ENCODE measurements at regions not wholly inside any gene's neighbourhood (a gene's known extent, or its start where the extent isn't known, plus 50 kb on each side); places are given as distances from the start of the nearest gene placed in this dataset.

GRCh38 chr4:134308910-134309309 is 107.3 kb upstream of the PABPC4L start:
- H3K27ac ChIP-seq, result no peak overlapping the region
- H3K27me3 ChIP-seq, result no peaks in the 10 kb centered on the region
- no peaks in the 10 kb centered on the region for H3K36me3 ChIP-seq
- no peaks in the 10 kb centered on the region for H3K9me3 ChIP-seq
- no peak overlapping the region for H3K4me3 ChIP-seq
- TF ChIP-seq CTCF (IDR thresholded peaks at IDR 0.05) (no peak), POLR2A (IDR thresholded peaks at IDR 0.05) (no peak), EP300 (IDR thresholded peaks at IDR 0.05) (no peak), POLR2AphosphoS5 (IDR thresholded peaks at IDR 0.05) (no peak)
- no peaks in the 10 kb centered on the region for H3K4me1 ChIP-seq
- no peak for ATAC-seq

GRCh38 chr4:134298313-134298712 is 96.7 kb upstream of the PABPC4L start:
- H3K27me3 ChIP-seq, result no peaks in the 10 kb centered on the region
- no peak overlapping the region for H3K4me3 ChIP-seq
- peaks cover 0 to 5% (median 0%) of the 10 kb centered on the region in 3 donors for H3K9me3 ChIP-seq
- no peaks in the 10 kb centered on the region for H3K4me1 ChIP-seq
- no peak for ATAC-seq
- TF ChIP-seq CTCF (IDR thresholded peaks at IDR 0.05) (no peak), POLR2A (IDR thresholded peaks at IDR 0.05) (no peak), POLR2AphosphoS5 (IDR thresholded peaks at IDR 0.05) (no peak), EP300 (IDR thresholded peaks at IDR 0.05) (no peak)
- H3K36me3 ChIP-seq, result no peaks in the 10 kb centered on the region
- no peak overlapping the region for H3K27ac ChIP-seq

GRCh38 chr4:134297765-134298164 is 96.2 kb upstream of the PABPC4L start:
- TF ChIP-seq CTCF (IDR thresholded peaks at IDR 0.05) (no peak), POLR2AphosphoS5 (IDR thresholded peaks at IDR 0.05) (no peak), EP300 (IDR thresholded peaks at IDR 0.05) (no peak), POLR2A (IDR thresholded peaks at IDR 0.05) (no peak)
- H3K27me3 ChIP-seq, result no peaks in the 10 kb centered on the region
- H3K4me1 ChIP-seq, result no peaks in the 10 kb centered on the region
- ATAC-seq, result no peak
- peaks cover 0 to 5% (median 0%) of the 10 kb centered on the region in 3 donors for H3K9me3 ChIP-seq
- H3K36me3 ChIP-seq, result no peaks in the 10 kb centered on the region
- H3K27ac ChIP-seq, result no peak overlapping the region
- H3K4me3 ChIP-seq, result no peak overlapping the region

GRCh38 chr4:134282680-134283079 is 81.1 kb upstream of the PABPC4L start:
- Histone ChIP-seq H3K27ac (no peak overlapping the region), H3K4me1 (no peaks in the 10 kb centered on the region), H3K9me3 (peaks cover 0 to 2% (median 0%) of the 10 kb centered on the region in 3 donors), H3K4me3 (no peak overlapping the region), H3K36me3 (no peaks in the 10 kb centered on the region), H3K27me3 (no peaks in the 10 kb centered on the region)
- ATAC-seq, result no peak
- no peak for TF ChIP-seq EP300 (IDR thresholded peaks at IDR 0.05)
- no peak for TF ChIP-seq POLR2AphosphoS5 (IDR thresholded peaks at IDR 0.05)
- no peak for TF ChIP-seq POLR2A (IDR thresholded peaks at IDR 0.05)
- TF ChIP-seq CTCF (IDR thresholded peaks at IDR 0.05), result no peak
- 83 to 100% methylated on average over 2 of the region's 2 CpGs for WGBS, 2 donors (ENCODE audit: low coverage in 1 of 2)

GRCh38 chr4:134278675-134279074 is 77.1 kb upstream of the PABPC4L start:
- no peak for ATAC-seq
- 10 to 30% methylated on average over 1 of the region's 1 CpG for WGBS, 2 donors (ENCODE audit: low coverage in 1 of 2)
- no peak overlapping the region for H3K27ac ChIP-seq
- H3K9me3 ChIP-seq, result peaks cover 0 to 8% (median 0%) of the 10 kb centered on the region in 3 donors
- TF ChIP-seq CTCF (IDR thresholded peaks at IDR 0.05), result no peak
- no peak for TF ChIP-seq POLR2A (IDR thresholded peaks at IDR 0.05)
- TF ChIP-seq POLR2AphosphoS5 (IDR thresholded peaks at IDR 0.05), result no peak
- no peak for TF ChIP-seq EP300 (IDR thresholded peaks at IDR 0.05)
- no peaks in the 10 kb centered on the region for H3K27me3 ChIP-seq
- H3K4me3 ChIP-seq, result no peak overlapping the region
- no peaks in the 10 kb centered on the region for H3K36me3 ChIP-seq
- H3K4me1 ChIP-seq, result no peaks in the 10 kb centered on the region

All from gastroesophageal sphincter (tissue), 4 donors.